ENCODE measurements at regions not wholly inside any gene's neighbourhood (a gene's known extent, or its start where the extent isn't known, plus 50 kb on each side); places are given as distances from the start of the nearest gene placed in this dataset.
"Not testable (repeated sequence)": the region's sequence is repeated elsewhere in the genome, so short reads cannot be mapped to it uniquely, and the experiment has no call there.

GRCh38 chr2:167646557-167646956, 600.8 kb downstream of the STK39 start:
- H3K36me3 Mint-ChIP-seq: no peaks in the 10 kb centered on the region
- H3K4me1 Mint-ChIP-seq: no peaks in the 10 kb centered on the region
- DNase-seq (no peak), ATAC-seq (ENCODE audit: low read depth) (no peak)
- H3K9me3 Mint-ChIP-seq: peaks cover 1% of the 10 kb centered on the region
- no peaks in the 10 kb centered on the region for H3K27me3 Mint-ChIP-seq
- no peak overlapping the region for H3K27ac Mint-ChIP-seq
- POLR2A ChIA-PET: no interaction called here
- no peak overlapping the region for H3K4me3 Mint-ChIP-seq

GRCh38 chr2:167640096-167640495, 607.3 kb downstream of the STK39 start:
- POLR2A ChIA-PET: no interaction called here
- Mint-ChIP-seq H3K27me3 (no peaks in the 10 kb centered on the region), H3K4me3 (no peak overlapping the region), H3K4me1 (no peaks in the 10 kb centered on the region), H3K27ac (no peak overlapping the region), H3K36me3 (no peaks in the 10 kb centered on the region), H3K9me3 (no peaks in the 10 kb centered on the region)
- DNase-seq: no peak
- no peak for ATAC-seq (ENCODE audit: low read depth)

GRCh38 chr2:167637741-167638140, 609.7 kb downstream of the STK39 start:
- DNase-seq (no peak), ATAC-seq (ENCODE audit: low read depth) (no peak)
- no peaks in the 10 kb centered on the region for H3K4me1 Mint-ChIP-seq
- H3K4me3 Mint-ChIP-seq: no peak overlapping the region
- no peaks in the 10 kb centered on the region for H3K9me3 Mint-ChIP-seq
- no peaks in the 10 kb centered on the region for H3K36me3 Mint-ChIP-seq
- no peaks in the 10 kb centered on the region for H3K27me3 Mint-ChIP-seq
- no peak overlapping the region for H3K27ac Mint-ChIP-seq
- POLR2A ChIA-PET: no interaction called here

- POLR2A ChIA-PET; H3K4me3 Mint-ChIP-seq; H3K4me1 Mint-ChIP-seq; ATAC-seq (ENCODE audit: low read depth); H3K9me3 Mint-ChIP-seq; H3K27me3 Mint-ChIP-seq; DNase-seq; H3K27ac Mint-ChIP-seq; H3K36me3 Mint-ChIP-seq: not testable (repeated sequence)
These were observed 615.1 kb downstream of the STK39 start for GRCh38 chr2:167632271-167632670.

GRCh38 chr2:167626961-167627360, 620.4 kb downstream of the STK39 start:
- Mint-ChIP-seq H3K9me3 (peaks cover 2% of the 10 kb centered on the region), H3K27ac (no peak overlapping the region), H3K36me3 (no peaks in the 10 kb centered on the region), H3K4me3 (no peak overlapping the region), H3K4me1 (no peaks in the 10 kb centered on the region), H3K27me3 (no peaks in the 10 kb centered on the region)
- ATAC-seq (ENCODE audit: low read depth) (no peak), DNase-seq (no peak)
- POLR2A ChIA-PET: no interaction called here

- no peak overlapping the region for H3K4me3 Mint-ChIP-seq
- DNase-seq (no peak), ATAC-seq (ENCODE audit: low read depth) (no peak)
- H3K36me3 Mint-ChIP-seq: no peaks in the 10 kb centered on the region
- POLR2A ChIA-PET: no interaction called here
- no peaks in the 10 kb centered on the region for H3K4me1 Mint-ChIP-seq
- no peak overlapping the region for H3K27ac Mint-ChIP-seq
- H3K9me3 Mint-ChIP-seq: peaks cover 2% of the 10 kb centered on the region
- no peaks in the 10 kb centered on the region for H3K27me3 Mint-ChIP-seq
These were observed 621.1 kb downstream of the STK39 start for GRCh38 chr2:167626301-167626700.

GRCh38 chr2:167616997-167617396, 630.4 kb downstream of the STK39 start:
- Mint-ChIP-seq H3K9me3 (no peaks in the 10 kb centered on the region), H3K4me3 (no peak overlapping the region), H3K4me1 (no peaks in the 10 kb centered on the region), H3K27me3 (no peaks in the 10 kb centered on the region), H3K27ac (no peak overlapping the region), H3K36me3 (no peaks in the 10 kb centered on the region)
- no peak for DNase-seq
- POLR2A ChIA-PET: no interaction called here
- ATAC-seq (ENCODE audit: low read depth): no peak

GRCh38 chr2:167613471-167613870, 633.9 kb downstream of the STK39 start:
- POLR2A ChIA-PET: no interaction called here
- H3K4me3 Mint-ChIP-seq: no peak overlapping the region
- DNase-seq: no peak

GRCh38 chr2:167608487-167608886, 638.9 kb downstream of the STK39 start:
- H3K9me3 Mint-ChIP-seq: no peaks in the 10 kb centered on the region
- no peaks in the 10 kb centered on the region for H3K4me1 Mint-ChIP-seq
- no peak overlapping the region for H3K4me3 Mint-ChIP-seq
- ATAC-seq (ENCODE audit: low read depth) (no peak), DNase-seq (no peak)
- peaks cover 2% of the 10 kb centered on the region for H3K27me3 Mint-ChIP-seq
- no peak overlapping the region for H3K27ac Mint-ChIP-seq
- POLR2A ChIA-PET: no interaction called here
- H3K36me3 Mint-ChIP-seq: no peaks in the 10 kb centered on the region

More at GRCh38 chr2:167613471-167613870, 633.9 kb downstream of the STK39 start:
- Mint-ChIP-seq H3K4me1 (no peaks in the 10 kb centered on the region), H3K9me3 (no peaks in the 10 kb centered on the region), H3K27me3 (no peaks in the 10 kb centered on the region), H3K36me3 (no peaks in the 10 kb centered on the region), H3K27ac (no peak overlapping the region)
- ATAC-seq (ENCODE audit: low read depth): no peak

GRCh38 chr2:167607731-167608130, 639.7 kb downstream of the STK39 start:
- H3K27me3 Mint-ChIP-seq: peaks cover 2% of the 10 kb centered on the region
- H3K4me3 Mint-ChIP-seq: no peak overlapping the region
- no peaks in the 10 kb centered on the region for H3K36me3 Mint-ChIP-seq
- no peak for ATAC-seq (ENCODE audit: low read depth)
- H3K9me3 Mint-ChIP-seq: no peaks in the 10 kb centered on the region
- DNase-seq: no peak
- H3K4me1 Mint-ChIP-seq: no peaks in the 10 kb centered on the region
- POLR2A ChIA-PET: no interaction called here
- no peak overlapping the region for H3K27ac Mint-ChIP-seq

GRCh38 chr2:167607211-167607610, 640.2 kb downstream of the STK39 start:
- POLR2A ChIA-PET: no interaction called here
- Mint-ChIP-seq H3K4me3 (no peak overlapping the region), H3K36me3 (no peaks in the 10 kb centered on the region), H3K4me1 (no peaks in the 10 kb centered on the region), H3K27ac (no peak overlapping the region), H3K27me3 (peaks cover 2% of the 10 kb centered on the region), H3K9me3 (no peaks in the 10 kb centered on the region)
- ATAC-seq (ENCODE audit: low read depth) (no peak), DNase-seq (no peak)

- H3K27me3 Mint-ChIP-seq: peaks cover 2% of the 10 kb centered on the region
- POLR2A ChIA-PET: no interaction called here
- H3K4me1 Mint-ChIP-seq: no peaks in the 10 kb centered on the region
- H3K4me3 Mint-ChIP-seq: no peak overlapping the region
- DNase-seq (no peak), ATAC-seq (ENCODE audit: low read depth) (no peak)
- H3K9me3 Mint-ChIP-seq: no peaks in the 10 kb centered on the region
- H3K27ac Mint-ChIP-seq: no peak overlapping the region
- H3K36me3 Mint-ChIP-seq: no peaks in the 10 kb centered on the region
These were observed 645.3 kb downstream of the STK39 start for GRCh38 chr2:167602122-167602521.

GRCh38 chr2:167599219-167599618, 648.2 kb downstream of the STK39 start:
- Mint-ChIP-seq H3K27me3 (no peaks in the 10 kb centered on the region), H3K4me3 (no peak overlapping the region)
- POLR2A ChIA-PET: no interaction called here

GRCh38 chr2:167595839-167596471, 651.4 kb downstream of the STK39 start:
- no peaks in the 10 kb centered on the region for H3K36me3 Mint-ChIP-seq
- H3K27ac Mint-ChIP-seq: no peak overlapping the region
- no peaks in the 10 kb centered on the region for H3K9me3 Mint-ChIP-seq
- POLR2A ChIA-PET: no interaction called here
- no peaks in the 10 kb centered on the region for H3K4me1 Mint-ChIP-seq
- no peak overlapping the region for H3K4me3 Mint-ChIP-seq
- H3K27me3 Mint-ChIP-seq: peaks cover 2% of the 10 kb centered on the region
- DNase-seq: no peak
- ATAC-seq (ENCODE audit: low read depth): no peak

More at GRCh38 chr2:167599219-167599618, 648.2 kb downstream of the STK39 start:
- ATAC-seq (ENCODE audit: low read depth): no peak
- Mint-ChIP-seq H3K4me1 (no peaks in the 10 kb centered on the region), H3K27ac (no peak overlapping the region), H3K9me3 (no peaks in the 10 kb centered on the region), H3K36me3 (no peaks in the 10 kb centered on the region)
- DNase-seq: no peak

- H3K4me1 Mint-ChIP-seq: no peaks in the 10 kb centered on the region
- POLR2A ChIA-PET: no interaction called here
- DNase-seq (no peak), ATAC-seq (ENCODE audit: low read depth) (no peak)
- no peaks in the 10 kb centered on the region for H3K9me3 Mint-ChIP-seq
- H3K27ac Mint-ChIP-seq: no peak overlapping the region
- peaks cover 2% of the 10 kb centered on the region for H3K27me3 Mint-ChIP-seq
- no peaks in the 10 kb centered on the region for H3K36me3 Mint-ChIP-seq
- no peak overlapping the region for H3K4me3 Mint-ChIP-seq
These were observed 652.4 kb downstream of the STK39 start for GRCh38 chr2:167595021-167595420.
